ENCODE measurements at regions not wholly inside any gene's neighbourhood (a gene's known extent, or its start where the extent isn't known, plus 50 kb on each side); places are given as distances from the start of the nearest gene placed in this dataset.
"Not testable (repeated sequence)": the region's sequence is repeated elsewhere in the genome, so short reads cannot be mapped to it uniquely, and the experiment has no call there.

DNA sequence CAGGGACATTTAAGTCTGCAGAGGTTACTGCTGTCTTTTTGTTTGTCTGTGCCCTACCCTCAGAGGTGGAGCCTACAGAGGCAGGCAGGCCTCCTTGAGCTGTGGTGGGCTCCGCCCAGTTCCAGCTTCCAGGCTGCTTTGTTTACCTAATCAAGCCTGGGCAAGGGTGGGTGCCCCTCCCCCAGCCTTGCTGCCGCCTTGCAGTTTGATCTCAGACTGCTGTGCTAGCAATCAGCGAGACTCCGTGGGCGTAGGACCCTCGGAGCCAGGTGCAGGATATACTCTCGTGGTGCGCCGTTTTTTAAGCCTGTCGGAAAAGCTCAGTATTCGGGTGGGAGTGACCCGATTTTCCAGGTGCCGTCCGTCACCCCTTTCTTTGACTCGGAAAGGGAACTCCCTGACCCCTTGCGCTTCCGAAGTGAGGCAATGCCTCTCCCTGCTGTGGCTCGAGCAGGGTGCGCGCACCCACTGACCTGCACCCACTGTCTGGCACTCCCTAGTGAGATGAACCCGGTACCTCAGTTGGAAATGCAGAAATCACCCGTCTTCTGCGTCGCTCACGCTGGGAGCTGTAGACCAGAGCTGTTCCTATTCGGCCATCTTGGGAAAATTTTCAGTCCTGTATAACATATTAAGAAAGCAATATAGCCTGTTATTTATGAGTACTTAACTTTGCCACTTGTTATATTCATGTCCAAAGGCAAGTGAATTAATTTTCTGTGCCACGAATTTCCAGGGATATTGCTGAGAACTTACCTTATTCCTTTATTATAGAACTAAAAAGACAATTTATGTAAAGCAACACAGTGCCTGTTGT is 485.1 kb upstream of the GRIN3A start:
- H3K4me3 ChIP-seq = peak overlapping the region in 1 of 7 experiments; percentile 21
- not testable (repeated sequence) for H3K27ac ChIP-seq

- Histone ChIP-seq H3K27ac (no peak overlapping the region), H3K4me3 (no peak overlapping the region)
Observed at GRCh38 chr9:102209176-102209575, 470.7 kb upstream of the GRIN3A start.

GRCh38 chr9:102206432-102206831 is 468.0 kb upstream of the GRIN3A start:
- Histone ChIP-seq H3K4me3 (no peak overlapping the region), H3K27ac (no peak overlapping the region)

- H3K27ac ChIP-seq = no peak overlapping the region
- H3K4me3 ChIP-seq = no peak overlapping the region
Observed at GRCh38 chr9:102205251-102205650, 466.8 kb upstream of the GRIN3A start.

- Histone ChIP-seq H3K27ac (no peak overlapping the region), H3K4me3 (no peak overlapping the region)
Observed at GRCh38 chr9:102202126-102202525, 463.7 kb upstream of the GRIN3A start.

DNA sequence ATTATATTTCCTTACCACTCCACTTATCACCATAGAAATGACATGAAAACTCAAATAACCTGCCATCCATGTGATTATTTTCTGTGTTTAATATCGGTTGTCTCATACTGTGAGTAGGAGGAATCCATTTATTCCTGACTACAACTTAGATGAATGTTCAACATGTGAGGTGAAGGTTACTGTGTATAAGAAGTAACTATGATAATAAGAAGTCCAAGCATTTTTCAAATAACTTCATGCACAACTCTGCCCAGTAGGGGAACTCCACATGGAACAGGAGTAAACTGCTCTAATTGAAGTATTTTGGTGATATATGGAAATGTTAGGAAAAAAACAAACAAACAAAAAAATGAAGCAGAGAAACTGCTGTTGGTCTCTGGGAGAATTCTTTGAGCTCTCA is 447.5 kb upstream of the GRIN3A start:
- no peak overlapping the region for H3K4me3 ChIP-seq
- H3K27ac ChIP-seq = no peak overlapping the region

DNA sequence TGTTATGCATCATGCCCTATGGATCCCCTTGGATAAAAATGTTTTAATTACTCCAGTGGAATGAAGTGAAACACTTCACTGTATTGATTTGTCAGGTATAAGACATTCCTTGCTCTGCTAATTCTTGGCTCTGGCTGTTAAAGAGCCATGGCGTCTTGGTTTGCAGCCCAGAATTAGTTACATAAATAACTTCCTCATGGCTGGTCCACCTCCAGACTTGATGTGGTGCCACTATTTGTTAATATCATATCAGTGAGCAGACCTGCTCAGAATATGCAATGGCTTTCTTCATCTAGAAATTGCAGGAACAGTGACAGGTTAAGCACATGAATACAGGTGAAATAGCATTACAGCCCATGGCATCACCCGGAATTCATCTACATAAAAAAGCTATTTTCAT is 446.9 kb upstream of the GRIN3A start:
- H3K4me3 ChIP-seq = no peak overlapping the region
- H3K27ac ChIP-seq = no peak overlapping the region

GRCh38 chr9:102178811-102179210 is 440.4 kb upstream of the GRIN3A start:
- Histone ChIP-seq H3K27ac (no peak overlapping the region), H3K4me3 (no peak overlapping the region)

- not testable (repeated sequence) for H3K27ac ChIP-seq, H3K4me3 ChIP-seq
Observed at GRCh38 chr9:102174202-102174601, 435.8 kb upstream of the GRIN3A start.

GRCh38 chr9:102164247-102164646 is 425.8 kb upstream of the GRIN3A start:
- no peak overlapping the region for H3K4me3 ChIP-seq
- no peak overlapping the region for H3K27ac ChIP-seq

DNA sequence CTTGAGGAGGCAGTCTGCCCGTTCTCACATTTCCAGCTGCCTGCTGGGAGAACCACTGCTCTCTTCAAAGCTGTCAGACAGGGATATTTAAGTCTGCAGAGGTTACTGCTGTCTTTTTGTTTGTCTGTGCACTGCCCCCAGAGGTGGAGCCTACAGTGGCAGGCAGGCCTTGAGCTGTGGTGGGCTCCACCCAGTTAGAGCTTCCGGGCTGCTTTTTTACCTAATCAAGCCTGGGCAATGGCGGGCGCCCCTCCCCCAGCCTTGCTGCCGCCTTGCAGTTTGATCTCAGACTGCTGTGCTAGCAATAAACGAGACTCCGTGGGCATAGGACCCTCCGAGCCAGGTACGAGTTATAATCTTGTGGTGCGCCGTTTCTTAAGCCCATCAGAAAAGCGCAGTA is 414.6 kb upstream of the GRIN3A start:
- H3K4me3 ChIP-seq, H3K27ac ChIP-seq: not testable (repeated sequence)

DNA sequence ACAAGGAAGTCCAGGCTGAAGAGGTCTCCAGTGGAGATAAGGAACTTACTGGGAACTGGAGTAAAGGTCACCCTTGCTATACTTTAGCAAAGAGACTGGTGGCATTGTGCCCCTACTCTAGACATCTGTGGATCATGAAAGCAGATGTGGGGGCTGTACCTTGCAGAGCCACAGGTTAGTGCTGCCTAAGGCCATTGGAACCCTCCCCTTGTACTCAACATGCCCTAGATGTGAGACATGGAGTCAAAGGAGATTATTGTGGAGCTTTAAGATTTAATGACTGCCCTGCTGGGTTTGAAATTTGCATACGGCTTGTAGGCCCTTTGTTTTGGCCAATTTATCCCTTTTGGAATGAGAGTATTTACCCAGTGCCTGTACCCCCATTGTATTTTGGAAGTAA is 397.3 kb upstream of the GRIN3A start:
- H3K4me3 ChIP-seq = no peak overlapping the region
- H3K27ac ChIP-seq = no peak overlapping the region

DNA sequence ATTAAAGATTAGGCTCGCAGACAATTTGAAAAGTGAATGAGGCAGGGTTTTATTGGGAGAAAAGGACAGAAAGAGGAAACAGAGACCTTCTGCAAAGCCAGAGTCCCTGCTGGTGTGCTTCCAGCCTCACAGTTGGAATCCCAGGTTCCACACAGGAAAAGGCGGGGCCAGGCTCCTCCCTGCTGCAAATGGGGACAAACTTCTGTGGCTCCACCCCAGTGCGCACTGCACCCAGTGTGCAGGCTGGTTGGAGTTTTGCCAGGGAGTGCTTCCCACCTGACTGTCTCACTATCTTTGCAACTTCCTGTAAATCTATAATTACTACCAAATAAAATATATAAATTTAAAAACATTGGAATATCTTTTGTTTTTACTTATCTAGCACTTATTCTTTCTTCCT is 386.0 kb upstream of the GRIN3A start:
- no peak overlapping the region for H3K4me3 ChIP-seq

GRCh38 chr9:102114557-102114956 is 376.1 kb upstream of the GRIN3A start:
- H3K4me3 ChIP-seq = no peak overlapping the region
- no peak overlapping the region for H3K27ac ChIP-seq

More for the DNA sequence above, 386.0 kb upstream of the GRIN3A start:
- H3K27ac ChIP-seq = no peak overlapping the region

GRCh38 chr9:102113191-102113590 is 374.7 kb upstream of the GRIN3A start:
- Histone ChIP-seq H3K4me3 (no peak overlapping the region), H3K27ac (no peak overlapping the region)

- Histone ChIP-seq H3K27ac (no peak overlapping the region), H3K4me3 (no peak overlapping the region)
Observed at GRCh38 chr9:102106439-102106838, 368.0 kb upstream of the GRIN3A start.

- Histone ChIP-seq H3K4me3 (no peak overlapping the region), H3K27ac (no peak overlapping the region)
Observed at GRCh38 chr9:102101723-102102122, 363.3 kb upstream of the GRIN3A start.

GRCh38 chr9:102087141-102087540 is 348.7 kb upstream of the GRIN3A start:
- no peak overlapping the region for H3K4me3 ChIP-seq
- no peak overlapping the region for H3K27ac ChIP-seq

DNA sequence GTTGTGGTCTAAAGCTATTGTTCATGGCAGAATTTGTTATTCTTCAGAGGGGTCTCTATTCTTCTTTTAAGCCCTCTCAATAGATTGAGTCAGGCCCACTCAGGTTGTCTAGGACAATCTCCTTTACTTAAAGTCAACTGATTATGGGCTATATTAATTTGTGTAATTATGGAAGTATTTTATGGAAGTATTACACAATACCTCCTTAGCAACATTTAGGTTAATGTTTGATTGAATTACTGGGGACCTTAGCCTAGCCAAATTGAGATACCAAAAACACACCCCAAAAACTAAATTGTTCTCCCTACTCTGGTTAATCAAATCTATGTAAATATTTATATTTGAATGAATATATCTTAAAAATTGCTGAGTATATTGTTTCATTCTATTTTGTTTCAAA is 347.1 kb upstream of the GRIN3A start:
- Histone ChIP-seq H3K4me3 (no peak overlapping the region), H3K27ac (no peak overlapping the region)

DNA sequence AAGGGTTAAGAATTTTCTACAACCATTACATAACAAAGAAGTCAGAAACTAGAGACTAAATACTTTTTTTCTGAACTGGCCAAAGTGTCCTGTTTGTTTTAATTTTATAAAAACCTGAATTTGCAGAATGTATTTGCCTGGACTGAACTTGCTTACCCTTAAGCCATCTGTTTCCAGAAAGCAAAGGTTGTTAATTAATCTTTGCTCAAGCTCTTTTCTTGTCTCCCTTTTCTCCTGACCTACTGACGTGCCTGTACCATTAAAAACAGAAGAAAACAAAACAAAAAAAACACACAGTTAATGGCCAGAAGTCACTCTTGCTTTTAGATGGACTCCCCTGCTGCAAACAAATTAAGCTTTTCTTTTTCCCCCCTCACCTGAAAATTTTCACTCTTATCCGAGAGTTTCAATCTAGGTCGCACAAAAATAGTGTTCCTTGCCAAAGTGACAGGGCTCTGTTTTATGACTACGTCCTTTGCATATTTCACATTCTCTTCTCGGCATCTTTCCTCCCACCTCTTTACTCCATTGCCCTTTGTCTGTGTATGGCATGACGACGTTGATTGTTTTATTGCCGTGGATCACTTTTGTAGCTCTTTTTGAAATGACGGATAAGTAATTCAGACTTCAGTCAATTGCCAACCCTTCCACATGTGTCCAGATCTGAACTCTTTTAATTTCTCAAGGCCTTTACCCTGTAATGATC is 333.8 kb upstream of the GRIN3A start:
- Histone ChIP-seq H3K4me3 (no peak overlapping the region), H3K27ac (no peak overlapping the region)

- Histone ChIP-seq H3K4me3 (no peak overlapping the region), H3K27ac (no peak overlapping the region)
Observed at GRCh38 chr9:102069969-102070368, 331.5 kb upstream of the GRIN3A start.
